Pancreas (tissue), 10 donors: ENCODE measurements at regions not wholly inside any gene's neighbourhood (a gene's known extent, or its start where the extent isn't known, plus 50 kb on each side); places are given as distances from the start of the nearest gene placed in this dataset.
A peak's percentile ranks its signal among the peaks of the same experiment; 100 is the strongest.

ENCODE experiments used
- ATAC-seq, 4 donors: fragments of 200-7000 bp; cut with Tn5 transposase; one replicate each; pipeline versions ENCODE4 v1.8.0 to v1.9.1; 2020; ENCODE audit warnings: mild to moderate bottlenecking in 4 of 4, moderate library complexity in 4 of 4
- DNase-seq, 6 donors: peaks; one replicate each; pipeline ENCODE4 v3.0.0-alpha.2; 2020
- FAIRE-seq: peaks from 2 replicates; lab custom pipeline; 2012; peaks lifted over from hg19 to GRCh38; lab: Jason Lieb, UNC
- H3K27ac ChIP-seq, 4 donors: fragments of 200-600 bp; sonication (generic); 1 replicate in 3 of 4; 2 replicates in 1 of 4; pipeline versions ENCODE4 v1.5.0 to v1.8.0; 2020
- H3K27me3 ChIP-seq, 4 donors: fragments of 200-600 bp; one replicate each; pipeline ENCODE4 v1.8.0; 2021
- H3K36me3 ChIP-seq, 3 donors: fragments of 200-600 bp; sonication (generic) in 1 of 3; one replicate each; pipeline versions ENCODE4 v1.5.0 to v1.8.0; 2020 to 2021
- H3K4me1 ChIP-seq, 3 donors: fragments of 200-600 bp; one replicate each; pipeline ENCODE4 v1.8.0; 2021
- H3K4me3 ChIP-seq, 4 donors: fragments of 200-600 bp; sonication (generic) in 2 of 4; one replicate each; pipeline versions ENCODE4 v1.5.0 to v1.8.0; 2020 to 2021
- H3K9me3 ChIP-seq, 4 donors: fragments of 200-600 bp; one replicate each; pipeline ENCODE4 v1.8.0; 2021
- CTCF ChIP-seq, 4 donors: fragments of 200-600 bp; sonication (generic) in 3 of 4; IDR thresholded peaks; one replicate each; pipeline versions ENCODE4 v1.5.0 to v1.8.0; 2021; ENCODE audit warnings: antibody characterized with exemption in 4 of 4
- WGBS, 2 donors: extraction: QIAGEN DNeasy Blood & Tissue Kit; methylation state at CpG; one replicate each; pipeline ENCODE4 v1.1.7; 2013; 5-methylcytosine and 5-hydroxymethylcytosine counted together
- intact Hi-C, 3 donors: fragments of 100-400 bp; cut with DNase I; formaldehyde crosslinking; loops; one replicate each; pipeline versions ENCODE4 v1.11.1 to v1.14.2; 2022
- donor health status: healthy with polysubstance abuse.
- donor health status: DM: no; HTN: no; CAD: no; lungs with moderate emphysema.
- donor health status: DM: no; HTN: no; CAD: no.
- donor health status: control.
- donor health status: control.
- donor health status: Bipolar disorder and iron deficiency.
- donor health status: DM: yes; HTN: yes; CAD: no.
- donor health status: DM: no; HTN: no; CAD: no.
- donor health status: DM: no; HTN: no; CAD: no.
- donor health status: DM: yes; HTN: yes; CAD: no.

GRCh38 chr20:4490045-4490444 is 196.2 kb upstream of the PRNP start:
- TF ChIP-seq CTCF (IDR thresholded peaks at IDR 0.05), result no peak
- no peak for DNase-seq
- 70 to 87% methylated on average over 3 of the region's 3 CpGs for WGBS, 2 donors
- no peak for ATAC-seq
- H3K27me3 ChIP-seq, result no peaks in the 10 kb centered on the region
- H3K36me3 ChIP-seq, result no peaks in the 10 kb centered on the region
- no peak overlapping the region for H3K4me3 ChIP-seq
- no peaks in the 10 kb centered on the region for H3K4me1 ChIP-seq
- H3K9me3 ChIP-seq, result no peaks in the 10 kb centered on the region
- intact Hi-C loops, result no loop called here
- no peak overlapping the region for H3K27ac ChIP-seq
- FAIRE-seq, result no peak

GRCh38 chr20:4488407-4489339 is 197.6 kb upstream of the PRNP start:
- no peaks in the 10 kb centered on the region for H3K9me3 ChIP-seq
- WGBS, 2 donors, result 70 to 79% methylated on average over 9 of the region's 9 CpGs
- H3K4me1 ChIP-seq, result no peaks in the 10 kb centered on the region
- no peak for TF ChIP-seq CTCF (IDR thresholded peaks at IDR 0.05)
- H3K27ac ChIP-seq, result no peak overlapping the region
- no peak for FAIRE-seq
- H3K4me3 ChIP-seq, result no peak overlapping the region
- intact Hi-C loops, result no loop called here
- H3K27me3 ChIP-seq, result no peaks in the 10 kb centered on the region
- no peak for ATAC-seq
- DNase-seq, result no peak
- H3K36me3 ChIP-seq, result no peaks in the 10 kb centered on the region

- WGBS, 2 donors, result 43 to 45% methylated on average over 5 of the region's 5 CpGs
- TF ChIP-seq CTCF (IDR thresholded peaks at IDR 0.05), result no peak
- H3K9me3 ChIP-seq, result no peaks in the 10 kb centered on the region
- ATAC-seq (no peak), FAIRE-seq (peak; percentile 17), DNase-seq (no peak)
- H3K36me3 ChIP-seq, result no peaks in the 10 kb centered on the region
- no peaks in the 10 kb centered on the region for H3K27me3 ChIP-seq
- intact Hi-C loops, result no loop called here
- no peak overlapping the region for H3K4me3 ChIP-seq
- no peaks in the 10 kb centered on the region for H3K4me1 ChIP-seq
- no peak overlapping the region for H3K27ac ChIP-seq
Measured at GRCh38 chr20:4484379-4484997, 201.8 kb upstream of the PRNP start.

GRCh38 chr20:4483961-4484360 is 202.3 kb upstream of the PRNP start:
- no peak overlapping the region for H3K27ac ChIP-seq
- no peak overlapping the region for H3K4me3 ChIP-seq
- FAIRE-seq (peak; percentile 13), DNase-seq (no peak), ATAC-seq (no peak)
- H3K4me1 ChIP-seq, result no peaks in the 10 kb centered on the region
- H3K27me3 ChIP-seq, result no peaks in the 10 kb centered on the region
- no peaks in the 10 kb centered on the region for H3K36me3 ChIP-seq
- no peaks in the 10 kb centered on the region for H3K9me3 ChIP-seq
- intact Hi-C loops, result no loop called here
- TF ChIP-seq CTCF (IDR thresholded peaks at IDR 0.05), result no peak

- Histone ChIP-seq H3K9me3 (no peaks in the 10 kb centered on the region), H3K36me3 (no peaks in the 10 kb centered on the region), H3K27me3 (no peaks in the 10 kb centered on the region), H3K4me3 (no peak overlapping the region), H3K27ac (no peak overlapping the region), H3K4me1 (no peaks in the 10 kb centered on the region)
- intact Hi-C loops, result no loop called here
- 34 to 59% methylated on average over 2 of the region's 2 CpGs for WGBS, 2 donors
- no peak for TF ChIP-seq CTCF (IDR thresholded peaks at IDR 0.05)
- DNase-seq (no peak), ATAC-seq (no peak), FAIRE-seq (no peak)
Measured at GRCh38 chr20:4483486-4483885, 202.8 kb upstream of the PRNP start.
